ENCODE measurements at regions not wholly inside any gene's neighbourhood (a gene's known extent, or its start where the extent isn't known, plus 50 kb on each side); places are given as distances from the start of the nearest gene placed in this dataset.
"Not testable (repeated sequence)": the region's sequence is repeated elsewhere in the genome, so short reads cannot be mapped to it uniquely, and the experiment has no call there.

DNA sequence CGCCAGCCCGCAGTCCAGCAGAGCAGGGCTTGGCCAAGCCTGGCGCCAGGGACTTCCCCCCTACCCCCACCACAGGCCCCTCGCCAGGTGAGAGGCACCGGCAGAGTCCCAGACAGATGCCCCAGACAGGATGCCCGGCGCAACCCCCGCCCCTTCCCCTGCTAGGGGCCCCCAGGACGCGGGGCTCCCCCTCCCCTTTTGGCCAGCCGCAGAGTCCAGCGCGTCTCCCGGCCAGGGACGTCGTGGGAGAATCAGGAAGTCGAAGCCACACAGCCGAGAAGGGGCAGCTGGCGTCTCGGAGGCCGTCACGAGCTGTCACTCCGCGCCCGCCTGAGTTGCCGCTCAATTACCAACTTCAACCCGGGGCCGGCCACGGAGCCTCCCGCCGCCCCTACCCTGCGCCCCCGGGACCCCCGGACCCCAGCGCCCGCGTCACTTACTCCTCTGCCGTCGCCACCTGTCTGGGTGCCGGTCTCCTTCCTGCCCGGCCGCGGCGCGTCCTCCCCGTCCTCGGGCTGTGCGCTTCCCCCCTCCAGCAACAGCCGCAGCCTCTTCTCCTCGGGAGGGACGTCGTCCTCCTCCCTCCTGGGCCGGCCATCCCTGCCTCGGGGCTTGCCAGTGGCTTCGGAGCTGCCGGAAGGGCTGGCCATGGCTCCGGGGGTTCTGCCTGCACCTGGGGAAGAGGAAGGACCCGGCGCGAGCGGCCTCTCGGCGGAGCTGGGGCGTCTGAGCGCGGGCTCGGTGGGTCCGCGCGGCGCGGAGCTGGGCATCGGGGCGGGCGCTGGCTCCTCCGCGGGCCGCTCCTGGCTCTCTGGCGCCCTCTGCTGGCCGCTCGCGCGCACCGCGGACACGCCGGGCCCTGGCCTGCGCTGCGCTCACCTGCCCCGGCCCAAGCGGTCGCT is 61.1 kb downstream of the ART5 start:
- TF ChIP-seq, protein P1, sequence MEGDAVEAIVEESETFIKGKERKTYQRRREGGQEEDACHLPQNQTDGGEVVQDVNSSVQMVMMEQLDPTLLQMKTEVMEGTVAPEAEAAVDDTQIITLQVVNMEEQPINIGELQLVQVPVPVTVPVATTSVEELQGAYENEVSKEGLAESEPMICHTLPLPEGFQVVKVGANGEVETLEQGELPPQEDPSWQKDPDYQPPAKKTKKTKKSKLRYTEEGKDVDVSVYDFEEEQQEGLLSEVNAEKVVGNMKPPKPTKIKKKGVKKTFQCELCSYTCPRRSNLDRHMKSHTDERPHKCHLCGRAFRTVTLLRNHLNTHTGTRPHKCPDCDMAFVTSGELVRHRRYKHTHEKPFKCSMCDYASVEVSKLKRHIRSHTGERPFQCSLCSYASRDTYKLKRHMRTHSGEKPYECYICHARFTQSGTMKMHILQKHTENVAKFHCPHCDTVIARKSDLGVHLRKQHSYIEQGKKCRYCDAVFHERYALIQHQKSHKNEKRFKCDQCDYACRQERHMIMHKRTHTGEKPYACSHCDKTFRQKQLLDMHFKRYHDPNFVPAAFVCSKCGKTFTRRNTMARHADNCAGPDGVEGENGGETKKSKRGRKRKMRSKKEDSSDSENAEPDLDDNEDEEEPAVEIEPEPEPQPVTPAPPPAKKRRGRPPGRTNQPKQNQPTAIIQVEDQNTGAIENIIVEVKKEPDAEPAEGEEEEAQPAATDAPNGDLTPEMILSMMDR (IDR thresholded peaks at IDR 0.05 in 4 of 5, conservative IDR thresholded peaks at IDR 0.05 in 1 of 5): peak; percentile 56 to 86 (median 84)
- not testable (repeated sequence) for TF ChIP-seq POLR2A (IDR thresholded peaks at IDR 0.05)

All from gastrocnemius medialis (tissue), 4 donors.